22Rv1 (cell line): ENCODE measurements at regions not wholly inside any gene's neighbourhood (a gene's known extent, or its start where the extent isn't known, plus 50 kb on each side); places are given as distances from the start of the nearest gene placed in this dataset.

Source experiments
- ZFX ChIP-seq: fragments of 450-650 bp; IDR thresholded peaks from 2 replicates; pipeline ENCODE4 v1.6.1; 2017; ENCODE audit warnings: antibody characterized with exemption, borderline replicate concordance
- TF ChIP-seq, protein P1 (sequence below): fragments of 450-650 bp; IDR thresholded peaks from 2 replicates; pipeline ENCODE4 v1.5.1; 2017; ENCODE audit warnings: mild to moderate bottlenecking

DNA sequence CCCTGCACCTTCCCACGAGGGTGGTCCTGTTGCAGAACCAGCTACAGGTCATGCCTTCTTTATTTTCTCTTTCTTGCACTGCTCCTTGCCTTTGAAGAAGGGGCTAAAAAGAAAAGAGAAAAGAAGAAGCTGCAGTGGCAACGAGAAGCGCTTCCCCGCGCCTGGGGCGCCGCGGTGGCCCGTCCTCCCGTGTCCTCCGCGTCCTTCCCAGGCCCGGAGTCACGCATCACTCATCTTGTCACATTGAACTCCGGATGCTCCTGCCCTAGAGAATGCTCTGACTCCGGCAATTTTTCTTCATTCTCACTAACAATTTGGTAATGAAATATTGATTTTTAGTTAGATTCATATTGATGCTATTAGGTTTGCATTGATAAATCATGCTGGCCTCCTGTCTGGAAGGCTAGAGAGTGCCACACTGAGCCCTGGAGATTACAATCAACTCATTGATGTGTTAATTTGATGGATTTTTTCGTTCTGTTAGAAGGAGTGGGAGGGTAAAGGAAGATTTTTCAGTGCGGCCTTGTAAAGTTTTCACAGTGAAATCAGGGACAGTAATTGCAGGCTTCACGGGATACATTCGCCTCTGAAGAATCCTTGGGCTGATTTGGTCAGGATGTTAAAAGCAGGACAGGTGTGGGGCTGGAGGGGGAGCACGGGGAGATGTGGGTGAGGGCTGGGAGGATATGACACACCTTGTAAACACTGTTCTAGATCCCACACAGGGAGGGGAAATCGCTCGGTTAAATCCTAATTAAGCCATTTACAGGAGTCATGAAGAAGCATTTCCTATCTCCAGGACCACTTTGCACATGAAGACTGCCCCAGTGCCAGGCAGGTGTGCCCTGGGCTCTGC is 349.3 kb downstream of the ZNF516 start:
- TF ChIP-seq, protein P1, sequence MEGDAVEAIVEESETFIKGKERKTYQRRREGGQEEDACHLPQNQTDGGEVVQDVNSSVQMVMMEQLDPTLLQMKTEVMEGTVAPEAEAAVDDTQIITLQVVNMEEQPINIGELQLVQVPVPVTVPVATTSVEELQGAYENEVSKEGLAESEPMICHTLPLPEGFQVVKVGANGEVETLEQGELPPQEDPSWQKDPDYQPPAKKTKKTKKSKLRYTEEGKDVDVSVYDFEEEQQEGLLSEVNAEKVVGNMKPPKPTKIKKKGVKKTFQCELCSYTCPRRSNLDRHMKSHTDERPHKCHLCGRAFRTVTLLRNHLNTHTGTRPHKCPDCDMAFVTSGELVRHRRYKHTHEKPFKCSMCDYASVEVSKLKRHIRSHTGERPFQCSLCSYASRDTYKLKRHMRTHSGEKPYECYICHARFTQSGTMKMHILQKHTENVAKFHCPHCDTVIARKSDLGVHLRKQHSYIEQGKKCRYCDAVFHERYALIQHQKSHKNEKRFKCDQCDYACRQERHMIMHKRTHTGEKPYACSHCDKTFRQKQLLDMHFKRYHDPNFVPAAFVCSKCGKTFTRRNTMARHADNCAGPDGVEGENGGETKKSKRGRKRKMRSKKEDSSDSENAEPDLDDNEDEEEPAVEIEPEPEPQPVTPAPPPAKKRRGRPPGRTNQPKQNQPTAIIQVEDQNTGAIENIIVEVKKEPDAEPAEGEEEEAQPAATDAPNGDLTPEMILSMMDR: no peak
- no peak for TF ChIP-seq ZFX
